NCI-H2196 (cell line): ENCODE measurements at regions not wholly inside any gene's neighbourhood (a gene's known extent, or its start where the extent isn't known, plus 50 kb on each side); places are given as distances from the start of the nearest gene placed in this dataset.

Source experiments
- DNase-seq: peaks from one replicate; lab custom pipeline; 2025; ENCODE audit not compliant: unreplicated experiment; lab: John Stamatoyannopoulos, UW

DNA sequence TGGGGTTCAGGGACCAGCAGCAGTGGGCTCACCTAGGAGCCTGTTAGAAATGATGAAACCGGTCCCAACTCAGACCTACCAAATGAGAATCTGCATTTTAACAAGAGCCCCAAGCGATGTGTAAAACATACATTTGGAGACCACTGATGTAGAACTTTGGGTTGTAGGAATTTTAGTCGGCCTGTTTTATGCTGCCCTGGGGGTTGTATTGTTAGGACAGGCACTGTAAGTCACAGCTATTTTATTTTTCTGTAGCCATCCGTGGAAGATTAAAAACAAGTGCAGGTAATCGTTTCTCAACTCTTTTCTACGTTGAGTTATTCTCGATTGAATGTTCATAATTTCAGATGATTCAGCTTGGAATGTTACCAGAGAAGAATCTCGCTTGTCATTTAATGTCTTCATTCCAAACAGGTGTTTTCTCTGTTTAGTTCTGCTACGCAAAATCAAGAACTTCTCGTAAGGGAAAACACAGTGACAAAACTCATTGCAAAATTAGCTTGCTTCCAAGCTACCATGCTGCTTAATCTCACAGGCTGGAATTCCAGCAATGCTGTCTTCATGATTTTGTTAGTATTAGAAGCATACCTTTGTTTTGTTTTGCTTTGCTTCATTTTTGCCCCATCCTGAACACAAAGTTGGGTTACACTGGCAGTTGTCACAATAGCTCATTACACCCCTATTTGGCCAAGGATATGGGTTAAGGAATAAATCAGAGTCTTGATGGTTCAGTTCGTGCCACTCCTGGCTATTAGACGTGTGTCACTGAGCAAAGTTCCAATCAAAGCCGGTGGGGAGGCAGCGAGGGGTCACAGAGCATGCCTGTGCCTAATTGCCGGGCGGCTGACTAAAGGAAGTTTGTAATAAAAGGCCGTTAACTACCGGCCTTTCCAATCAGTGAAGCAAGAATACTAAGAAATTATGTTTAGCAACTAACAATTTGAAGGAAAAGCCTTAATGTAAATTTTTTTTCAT lies 676.9 kb downstream of the GATA3 start:
- no peak for DNase-seq

DNA sequence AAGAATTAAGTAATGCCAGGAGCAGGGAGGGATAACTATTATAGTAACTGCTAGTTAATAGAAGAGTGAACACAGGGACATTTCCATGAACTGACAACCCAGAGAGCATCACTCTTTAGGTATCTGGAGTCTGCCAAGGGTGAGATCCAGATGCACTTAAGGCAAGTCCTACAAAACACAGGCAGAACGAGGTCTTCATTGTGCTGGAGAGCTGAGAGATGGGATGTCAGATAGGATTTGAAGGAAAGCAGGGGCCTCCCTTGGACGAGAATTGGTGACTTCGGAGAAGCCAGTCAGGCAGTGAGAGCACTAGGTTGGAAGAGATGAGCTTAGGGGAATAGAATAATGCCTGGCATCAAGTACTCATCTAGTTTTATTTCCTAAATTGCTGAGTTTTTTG lies 684.5 kb downstream of the GATA3 start:
- no peak for DNase-seq

DNA sequence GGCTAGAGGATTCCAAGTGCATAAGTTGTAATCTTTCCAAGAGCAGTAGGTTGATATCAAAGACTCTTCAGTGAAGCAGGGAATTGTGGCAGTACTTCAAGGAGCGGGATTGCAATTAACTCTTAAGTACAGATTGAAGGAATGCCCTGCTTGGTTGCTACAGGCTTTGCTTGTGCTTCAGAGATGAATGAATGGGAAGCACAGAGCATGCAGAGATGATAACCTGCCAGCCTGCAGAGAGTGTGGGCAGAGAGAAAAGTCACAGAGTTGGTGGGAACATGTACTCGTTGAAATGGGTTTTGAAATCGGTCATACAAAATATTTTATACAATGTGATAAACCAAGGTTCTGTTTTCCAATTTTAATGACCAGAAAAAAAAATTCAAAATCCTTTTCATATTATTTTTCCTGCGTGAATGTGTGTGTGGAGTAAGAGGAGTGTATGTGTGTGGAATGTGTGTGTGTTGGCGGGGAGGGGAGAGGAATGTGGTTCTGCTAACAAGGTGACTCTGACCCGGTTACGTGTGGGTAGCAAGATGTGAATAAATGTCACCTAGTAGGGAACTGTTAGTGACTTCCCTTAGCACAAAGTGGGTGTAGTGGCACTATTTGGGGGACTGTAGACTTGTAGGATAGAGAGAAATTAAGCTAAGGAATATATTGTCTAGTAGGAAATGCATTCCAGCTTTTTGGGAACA lies 697.8 kb downstream of the GATA3 start:
- DNase-seq, result no peak

DNA sequence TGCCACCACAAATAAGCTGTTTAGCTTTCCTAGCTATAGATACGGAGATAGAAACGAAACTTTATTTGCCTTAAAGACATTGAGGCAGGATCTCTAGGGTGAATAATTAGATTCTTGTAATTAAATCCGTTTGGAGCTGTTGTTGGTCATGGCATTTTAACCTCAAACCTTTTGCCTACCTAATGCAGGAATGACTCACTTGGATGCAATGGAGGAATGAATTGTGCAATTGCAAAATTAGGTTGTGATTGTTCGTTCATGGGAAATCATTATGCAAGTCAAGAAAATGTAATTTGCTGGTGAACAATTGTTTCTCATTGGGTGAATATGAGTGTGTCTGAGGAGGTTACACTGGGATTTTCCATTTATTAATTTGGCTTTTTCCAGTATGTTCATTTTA lies 703.5 kb downstream of the GATA3 start:
- no peak for DNase-seq

DNA sequence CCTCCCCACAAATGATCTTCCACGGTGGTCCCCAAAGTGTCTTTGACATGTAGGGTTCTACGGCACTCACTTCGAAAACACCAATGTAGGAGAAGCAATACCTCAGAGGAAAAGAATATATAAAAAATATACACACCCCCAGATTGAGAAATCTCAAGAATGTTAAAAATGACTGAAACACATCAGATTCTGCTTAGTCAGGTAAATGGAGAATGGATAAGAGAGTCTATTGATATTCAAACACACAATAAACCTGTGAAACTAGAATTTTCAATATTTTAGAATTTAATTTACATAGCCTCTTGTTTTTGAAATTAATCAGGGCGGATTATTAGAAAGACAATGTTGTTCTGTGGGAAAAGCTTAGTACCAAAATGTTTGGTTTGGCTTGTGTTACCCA lies 712.4 kb downstream of the GATA3 start:
- no peak for DNase-seq

DNA sequence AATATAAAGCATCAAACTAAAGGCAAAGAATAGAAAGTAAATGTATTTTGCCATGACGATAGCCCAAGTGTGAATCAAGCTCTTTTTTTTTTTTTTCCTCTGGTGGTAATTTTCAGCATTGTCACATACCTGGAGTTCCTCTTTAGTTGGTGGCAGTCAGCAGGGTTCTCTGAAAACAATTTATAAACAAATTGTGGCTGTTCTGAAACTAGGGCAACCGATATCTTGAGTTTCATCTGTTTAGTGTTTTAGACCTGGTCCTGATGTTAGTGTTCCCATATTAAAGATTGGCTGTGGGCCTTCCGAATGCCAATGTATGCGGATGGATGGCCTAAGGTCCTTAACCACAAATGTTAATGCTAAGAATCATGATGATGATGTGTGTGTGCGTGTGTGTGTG lies 713.1 kb downstream of the GATA3 start:
- DNase-seq, result no peak

DNA sequence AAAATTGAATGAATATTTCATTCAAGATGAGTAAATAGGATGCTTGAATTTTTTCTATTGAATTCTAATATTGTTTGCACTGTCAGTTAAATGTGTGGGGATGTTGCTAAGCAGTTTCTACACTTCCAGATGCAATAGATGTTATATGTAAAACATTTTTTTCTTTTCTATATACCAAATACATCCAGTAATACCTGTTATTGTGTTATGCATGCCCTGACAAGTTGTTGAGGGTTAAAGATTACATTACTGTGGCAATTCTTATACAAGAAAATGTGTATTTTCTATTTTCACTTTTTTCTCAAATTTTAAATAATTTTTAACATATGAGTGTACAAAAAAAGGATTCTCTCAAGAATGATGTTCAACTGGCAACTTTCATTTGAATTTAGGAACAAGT lies 713.9 kb downstream of the GATA3 start:
- DNase-seq, result no peak

DNA sequence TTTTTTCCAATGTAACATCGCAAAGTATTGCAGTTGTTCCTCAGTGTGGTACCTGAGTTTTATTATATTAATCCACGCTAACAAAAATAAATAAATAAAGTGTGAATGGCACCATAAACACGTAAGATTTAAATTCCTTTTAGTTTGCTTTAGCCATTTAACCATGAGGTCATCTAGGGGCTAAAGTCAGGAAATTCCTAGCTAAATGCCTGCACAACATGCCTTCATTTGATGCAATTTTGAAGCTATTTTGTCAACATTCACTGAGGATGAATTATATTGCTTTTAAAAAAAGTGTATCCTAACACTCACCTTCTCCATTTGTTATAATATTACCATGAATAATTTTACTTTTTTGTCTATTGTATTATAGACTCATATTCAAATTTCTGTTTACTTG lies 714.4 kb downstream of the GATA3 start:
- no peak for DNase-seq

DNA sequence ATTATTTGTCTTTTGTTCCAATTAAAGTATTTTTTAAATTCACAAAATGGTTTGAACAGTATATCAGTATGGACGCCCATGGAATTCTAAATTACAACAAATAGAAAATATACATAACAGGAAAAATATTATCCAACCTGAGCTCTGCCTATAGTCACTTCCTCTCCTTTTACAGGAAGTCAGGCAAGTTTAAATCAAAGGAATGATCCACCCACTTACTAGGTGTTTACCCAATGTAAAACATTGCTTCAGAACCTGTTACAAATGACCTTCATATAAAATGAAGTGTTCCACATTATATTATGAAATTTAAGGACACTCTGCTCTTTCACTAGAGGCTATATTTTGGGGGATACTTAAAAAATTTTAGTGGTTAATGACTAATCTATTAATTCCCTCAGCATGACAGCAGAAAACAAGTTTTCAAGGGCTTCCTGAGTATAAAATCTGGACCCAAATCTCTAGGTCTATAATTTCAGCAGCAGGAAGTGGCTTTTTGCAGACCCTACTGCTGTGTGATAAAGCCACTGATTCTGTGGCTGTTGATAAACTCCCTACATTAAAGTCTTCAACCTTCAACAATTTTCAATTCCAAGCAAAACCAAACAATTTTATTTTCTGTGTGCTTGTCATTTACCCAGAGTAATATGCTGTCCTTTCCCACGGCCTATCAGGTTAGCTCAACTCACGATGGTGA lies 722.6 kb downstream of the GATA3 start:
- no peak for DNase-seq

DNA sequence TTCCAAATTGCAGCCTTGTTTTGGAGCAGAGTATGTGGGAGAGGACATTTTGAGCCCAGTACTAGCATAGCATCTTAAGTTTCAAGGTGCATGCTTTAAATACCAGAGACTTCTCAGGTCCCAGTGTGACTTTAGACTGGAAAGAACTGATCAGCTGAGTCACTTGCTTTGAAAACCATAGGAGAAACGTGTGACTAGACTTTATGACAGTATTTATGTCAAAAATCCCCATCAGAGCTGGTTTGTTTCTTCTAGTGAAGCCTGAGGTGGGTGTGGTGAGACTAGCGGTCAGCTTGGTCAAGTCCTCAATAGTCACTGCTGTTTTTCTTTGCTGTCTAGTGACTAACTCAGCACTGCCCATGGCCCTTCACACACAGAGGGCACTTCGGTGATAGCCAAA lies 724.2 kb downstream of the GATA3 start:
- no peak for DNase-seq

DNA sequence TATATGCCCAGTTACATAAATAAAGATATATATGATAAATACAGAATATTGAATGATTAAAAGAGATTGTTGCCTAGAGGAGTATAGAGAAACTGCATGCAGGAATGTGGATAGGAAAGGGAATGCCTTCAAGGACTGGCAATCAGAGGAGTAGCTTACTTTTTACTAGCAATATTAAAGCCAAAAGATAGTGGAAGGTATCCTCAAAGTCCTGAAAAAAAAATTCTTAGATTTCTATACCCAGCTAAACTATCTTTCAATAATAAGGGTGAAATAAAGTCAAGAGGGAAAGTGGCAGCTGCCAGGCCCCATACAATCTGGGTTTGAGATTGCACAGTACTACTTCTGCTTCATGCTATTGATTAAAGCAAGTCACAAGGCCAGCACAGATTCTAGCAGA lies 733.2 kb downstream of the GATA3 start:
- no peak for DNase-seq

DNA sequence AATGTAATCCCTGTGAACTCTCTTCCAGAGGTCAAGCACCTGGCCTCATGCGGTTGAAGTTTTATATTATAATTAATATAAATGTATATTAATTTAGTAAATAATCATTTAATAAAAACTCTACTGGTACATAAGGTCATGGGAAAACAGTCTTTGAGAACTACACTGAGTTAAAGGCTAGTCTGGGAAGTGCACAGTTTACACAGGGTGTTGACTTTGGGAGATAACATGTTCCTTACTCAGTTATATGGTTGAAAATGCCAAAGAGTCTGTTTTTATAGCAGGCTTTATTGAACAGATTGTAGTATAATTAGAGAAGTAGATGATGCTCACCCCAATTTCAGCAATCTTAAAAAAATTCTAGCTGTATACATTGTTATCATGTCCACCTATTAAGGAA lies 735.9 kb downstream of the GATA3 start:
- DNase-seq, result no peak

DNA sequence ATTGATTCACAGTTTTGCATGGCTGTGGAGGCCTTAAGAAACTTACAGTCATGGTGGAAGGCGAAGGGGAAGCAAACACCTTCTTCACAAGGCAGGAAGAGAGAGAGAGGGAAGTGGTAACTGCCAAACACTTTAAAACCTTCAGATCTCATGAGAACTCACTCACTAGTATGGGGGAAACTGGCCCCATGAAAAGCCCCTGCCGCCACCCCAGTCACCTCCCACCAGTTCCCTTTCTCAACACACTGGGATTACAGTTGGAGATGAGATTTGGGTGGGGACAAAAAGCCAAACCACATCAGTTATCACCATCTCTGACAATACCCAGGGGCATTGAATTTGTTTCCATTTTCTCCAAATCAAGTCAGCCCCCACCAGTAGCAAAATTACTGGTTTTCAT lies 740.4 kb downstream of the GATA3 start:
- no peak for DNase-seq

DNA sequence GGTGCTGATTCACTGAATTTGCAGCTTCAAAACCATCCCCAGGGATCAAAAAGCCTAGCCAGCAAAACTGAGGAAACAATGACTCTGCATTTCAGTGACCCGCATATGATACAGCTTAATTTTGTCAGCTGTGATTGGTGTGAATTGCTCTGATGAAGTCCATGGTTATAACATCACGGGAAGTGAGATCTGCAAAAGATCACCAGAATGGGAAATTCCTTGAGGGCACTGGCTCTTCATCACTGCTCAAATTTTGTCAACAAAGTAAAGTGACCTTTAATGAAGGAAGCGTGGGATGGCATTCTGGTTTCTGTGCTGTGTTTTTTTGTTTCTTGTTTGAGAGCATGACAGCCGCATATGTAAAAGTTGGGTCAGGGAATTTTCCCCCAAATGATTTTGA lies 745.9 kb downstream of the GATA3 start:
- DNase-seq, result no peak

DNA sequence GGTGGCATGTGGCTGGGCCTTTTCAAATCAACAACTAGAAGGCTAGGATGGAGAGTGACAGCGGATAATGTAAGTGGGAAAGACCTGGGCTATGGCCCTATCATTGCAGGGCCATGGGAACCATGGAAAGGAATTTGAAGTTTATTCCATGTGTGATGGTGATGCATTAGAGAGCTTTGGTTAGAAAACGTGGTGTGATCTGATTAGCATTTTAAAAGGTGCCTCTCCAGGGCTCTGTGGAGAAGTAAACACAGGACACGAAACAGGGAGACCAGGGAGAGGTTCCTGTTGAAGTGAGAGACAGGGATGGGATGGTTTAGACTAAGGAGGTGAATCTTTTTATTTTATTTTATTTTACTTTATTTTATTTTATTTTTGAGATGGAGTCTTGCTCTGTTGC lies 749.5 kb downstream of the GATA3 start:
- no peak for DNase-seq

DNA sequence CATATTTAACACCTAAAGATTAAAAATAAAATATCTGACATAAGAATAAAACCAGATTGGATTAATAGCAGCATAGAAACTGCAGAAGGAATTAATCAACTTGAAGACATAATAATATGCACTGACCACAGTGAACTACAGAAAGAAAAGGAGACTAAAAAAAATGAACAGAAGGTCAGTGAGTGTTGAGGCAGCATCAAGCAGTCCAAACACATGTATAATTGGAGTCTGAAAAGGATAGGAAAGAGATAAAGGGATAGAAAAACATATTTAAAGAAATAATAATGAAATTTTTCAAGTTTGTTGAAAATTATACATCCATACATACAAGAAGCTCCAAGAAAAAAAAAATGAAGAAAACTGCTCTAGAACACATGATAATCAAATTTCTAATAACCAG lies 756.2 kb downstream of the GATA3 start:
- DNase-seq, result no peak

DNA sequence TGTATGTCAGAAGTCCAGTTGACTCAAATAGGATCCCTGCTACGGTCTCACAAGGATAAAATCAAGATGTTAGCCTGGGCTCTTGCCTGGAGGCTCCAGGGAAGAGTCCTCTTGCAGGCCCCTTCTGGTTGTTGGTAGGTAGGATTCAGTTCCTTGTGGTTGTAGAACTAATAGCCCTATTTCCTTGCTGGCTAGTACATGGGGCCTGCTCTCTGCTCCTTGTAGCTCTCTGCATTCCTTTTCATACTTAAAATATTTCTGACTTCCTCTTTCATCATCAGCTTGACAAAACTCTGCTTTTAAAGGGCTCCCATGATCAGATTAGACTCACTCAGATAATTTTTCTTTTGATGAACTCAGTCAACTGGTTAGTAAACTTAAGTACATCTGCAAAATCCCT lies 756.7 kb downstream of the GATA3 start:
- DNase-seq, result no peak

DNA sequence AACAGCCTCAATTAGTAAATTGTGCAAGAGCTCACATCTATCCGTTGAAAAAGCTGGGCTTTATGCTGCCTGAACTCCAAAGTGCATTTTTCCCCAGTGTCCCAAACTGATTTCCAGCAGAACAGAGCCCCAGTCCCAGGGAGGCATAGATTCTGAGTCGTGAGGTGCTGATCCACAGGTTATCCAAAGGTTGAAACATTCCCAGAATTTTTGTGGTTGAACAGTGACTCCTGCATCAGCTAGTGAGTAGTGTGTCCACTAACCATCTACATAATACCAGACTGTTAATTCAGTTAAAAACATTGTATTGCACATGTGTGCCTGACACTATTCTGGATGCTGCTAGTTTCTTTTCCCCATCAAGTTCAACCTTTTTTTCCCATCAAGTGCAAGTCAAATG lies 761.5 kb downstream of the GATA3 start:
- DNase-seq, result no peak

DNA sequence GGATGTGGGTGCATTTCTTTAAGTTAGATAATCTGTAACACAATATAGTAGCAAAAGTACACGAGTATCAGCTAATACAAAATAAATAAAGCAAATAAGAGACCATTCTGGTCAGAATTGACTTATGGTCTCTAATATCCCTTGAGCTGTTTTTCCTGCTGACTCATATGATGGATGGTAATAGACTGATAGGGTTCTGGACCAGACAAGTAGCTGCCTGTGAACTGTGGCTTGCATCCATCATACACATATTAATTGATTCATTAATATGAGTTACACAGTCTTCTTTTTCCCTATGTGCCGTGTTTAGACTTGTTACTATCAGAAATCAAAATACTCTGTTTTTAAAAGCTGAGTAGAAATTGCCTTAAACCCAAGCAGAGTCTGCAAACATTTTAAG lies 762.8 kb downstream of the GATA3 start:
- DNase-seq, result no peak

DNA sequence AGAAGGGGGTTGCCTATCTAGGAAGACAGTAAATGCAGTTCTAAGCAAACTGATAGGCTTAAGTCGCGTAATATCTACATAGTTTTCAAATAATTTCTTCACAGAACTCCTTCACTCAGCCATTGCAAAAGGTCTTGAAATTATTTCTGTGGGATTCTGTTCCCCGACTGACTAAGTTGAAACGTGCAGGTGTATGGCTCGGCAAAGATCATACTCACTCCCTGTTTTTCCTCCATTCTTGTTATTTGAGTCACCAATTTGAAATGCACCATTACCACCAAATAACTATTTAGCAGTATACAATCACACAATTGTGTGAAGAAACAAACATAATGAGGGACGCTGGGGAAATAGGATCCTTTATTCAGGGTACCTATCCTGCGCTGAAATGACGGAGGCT lies 771.1 kb downstream of the GATA3 start:
- no peak for DNase-seq

DNA sequence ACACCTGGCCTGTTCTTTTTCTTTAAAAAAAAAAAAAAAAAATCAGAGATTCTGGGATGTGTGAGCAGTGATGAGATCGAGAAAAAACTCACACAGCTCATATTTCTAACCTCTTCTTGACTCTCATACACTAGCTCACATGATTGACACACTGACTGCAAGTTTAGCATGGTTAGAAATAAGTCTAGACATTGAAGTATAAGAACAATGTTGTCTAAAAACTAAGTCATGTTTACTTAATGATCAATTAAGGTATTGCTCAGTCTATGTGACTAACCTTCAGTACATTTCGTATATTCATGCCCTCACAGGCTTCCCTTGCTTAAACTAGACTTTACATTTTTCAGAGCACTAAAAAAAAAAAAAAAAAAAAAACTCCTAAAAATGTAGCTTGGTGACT lies 775.1 kb downstream of the GATA3 start:
- DNase-seq, result no peak

DNA sequence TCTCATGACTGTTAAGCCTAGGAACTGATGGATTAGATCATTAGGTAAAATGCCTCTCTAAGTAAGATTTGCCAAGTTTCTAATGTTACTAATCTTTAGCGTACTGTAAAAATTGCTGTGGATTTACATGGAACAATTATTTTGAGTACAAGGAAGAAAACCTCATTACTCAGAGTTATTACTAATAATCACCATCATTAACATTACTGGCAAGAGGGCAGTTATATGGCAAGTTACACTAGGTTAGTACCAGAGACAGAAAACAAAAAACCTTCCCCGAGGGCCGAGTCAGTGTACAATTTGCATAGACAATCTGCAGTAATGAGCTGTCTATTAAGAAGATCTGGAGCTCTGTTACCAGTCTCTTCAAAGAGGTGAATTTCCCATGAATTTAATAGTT lies 775.6 kb downstream of the GATA3 start:
- no peak for DNase-seq
